Epithelial cell of proximal tubule (primary cell): ENCODE measurements at regions not wholly inside any gene's neighbourhood (a gene's known extent, or its start where the extent isn't known, plus 50 kb on each side); places are given as distances from the start of the nearest gene placed in this dataset.
"Not testable (repeated sequence)": the region's sequence is repeated elsewhere in the genome, so short reads cannot be mapped to it uniquely, and the experiment has no call there.

Experiments used
- DNase-seq: peaks from one replicate; pipeline ENCODE4 v3.0.0-alpha.2; 2011; ENCODE audit warnings: low read depth
- H3K4me3 ChIP-seq: 2 replicates; pipeline ENCODE4 v1.5.1; 2011; ENCODE audit warnings: low read depth, mild to moderate bottlenecking, low read length
- TF ChIP-seq, protein P1 (sequence below): conservative IDR thresholded peaks from 2 replicates; pipeline ENCODE4 v1.5.1; 2012; ENCODE audit warnings: low read depth, mild to moderate bottlenecking, low read length

DNA sequence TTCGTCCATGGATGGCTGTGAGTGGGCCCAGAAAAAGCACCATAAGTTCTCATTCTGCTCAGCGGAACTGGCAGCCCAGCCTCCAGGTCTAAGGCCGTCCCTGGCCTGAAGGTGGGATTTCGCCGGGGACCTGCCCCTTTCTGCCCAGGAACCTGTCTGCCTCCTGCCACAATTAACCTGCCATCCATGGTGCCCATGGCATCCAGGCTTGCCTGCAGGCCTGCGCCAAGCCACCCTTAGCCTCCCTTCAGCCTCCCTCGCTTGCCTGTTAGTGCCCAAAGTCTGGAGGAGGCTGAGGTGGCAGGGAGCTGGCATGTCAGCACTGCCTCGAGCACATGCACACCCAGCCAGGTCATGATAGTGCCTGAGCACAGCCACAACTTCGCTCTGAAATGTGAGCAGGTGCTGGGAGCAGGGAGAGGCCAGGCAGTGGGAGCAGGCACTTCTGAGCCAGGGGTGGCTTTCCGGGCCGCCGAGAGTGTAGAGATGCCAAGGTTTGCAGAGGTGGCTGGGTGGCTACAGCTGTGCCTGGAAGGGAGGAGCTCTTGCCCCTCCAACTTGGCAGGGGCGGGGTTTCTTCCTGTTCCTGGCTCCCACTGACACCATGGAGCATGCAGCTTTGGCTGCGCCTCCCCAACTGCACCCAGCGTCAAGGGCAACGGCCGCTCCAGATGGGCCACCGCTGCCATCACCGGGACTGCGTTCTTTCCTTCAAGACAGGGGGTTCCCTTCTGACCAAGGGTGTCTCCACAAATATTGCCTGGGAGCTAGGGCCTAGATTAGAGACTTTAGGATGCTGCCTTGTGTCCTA lies 648.9 kb upstream of the VRK2 start:
- TF ChIP-seq, protein P1, sequence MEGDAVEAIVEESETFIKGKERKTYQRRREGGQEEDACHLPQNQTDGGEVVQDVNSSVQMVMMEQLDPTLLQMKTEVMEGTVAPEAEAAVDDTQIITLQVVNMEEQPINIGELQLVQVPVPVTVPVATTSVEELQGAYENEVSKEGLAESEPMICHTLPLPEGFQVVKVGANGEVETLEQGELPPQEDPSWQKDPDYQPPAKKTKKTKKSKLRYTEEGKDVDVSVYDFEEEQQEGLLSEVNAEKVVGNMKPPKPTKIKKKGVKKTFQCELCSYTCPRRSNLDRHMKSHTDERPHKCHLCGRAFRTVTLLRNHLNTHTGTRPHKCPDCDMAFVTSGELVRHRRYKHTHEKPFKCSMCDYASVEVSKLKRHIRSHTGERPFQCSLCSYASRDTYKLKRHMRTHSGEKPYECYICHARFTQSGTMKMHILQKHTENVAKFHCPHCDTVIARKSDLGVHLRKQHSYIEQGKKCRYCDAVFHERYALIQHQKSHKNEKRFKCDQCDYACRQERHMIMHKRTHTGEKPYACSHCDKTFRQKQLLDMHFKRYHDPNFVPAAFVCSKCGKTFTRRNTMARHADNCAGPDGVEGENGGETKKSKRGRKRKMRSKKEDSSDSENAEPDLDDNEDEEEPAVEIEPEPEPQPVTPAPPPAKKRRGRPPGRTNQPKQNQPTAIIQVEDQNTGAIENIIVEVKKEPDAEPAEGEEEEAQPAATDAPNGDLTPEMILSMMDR, result no peak
- no peak overlapping the region for H3K4me3 ChIP-seq
- DNase-seq, result no peak

DNA sequence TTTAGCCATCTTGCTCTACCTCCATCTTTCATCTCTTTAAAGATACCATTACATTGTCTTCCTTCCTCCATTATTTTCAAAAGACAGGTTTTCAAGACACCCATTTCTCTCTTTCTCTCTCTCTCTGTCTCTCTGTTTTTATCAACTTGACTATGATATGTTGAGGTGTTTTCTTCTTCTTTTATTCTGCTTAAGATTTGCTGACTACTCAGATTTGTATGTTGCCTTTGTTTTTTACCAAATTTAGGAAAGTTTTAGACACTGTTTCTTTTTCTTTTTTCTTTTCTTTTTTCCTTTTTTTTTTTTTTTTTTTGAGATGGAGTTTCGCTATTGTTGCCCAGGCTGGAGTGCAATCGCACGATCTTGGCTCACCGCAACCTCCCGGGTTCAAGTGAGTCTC lies 647.5 kb upstream of the VRK2 start:
- H3K4me3 ChIP-seq, result no peak overlapping the region
- TF ChIP-seq, protein P1, result no peak
- DNase-seq, result no peak

DNA sequence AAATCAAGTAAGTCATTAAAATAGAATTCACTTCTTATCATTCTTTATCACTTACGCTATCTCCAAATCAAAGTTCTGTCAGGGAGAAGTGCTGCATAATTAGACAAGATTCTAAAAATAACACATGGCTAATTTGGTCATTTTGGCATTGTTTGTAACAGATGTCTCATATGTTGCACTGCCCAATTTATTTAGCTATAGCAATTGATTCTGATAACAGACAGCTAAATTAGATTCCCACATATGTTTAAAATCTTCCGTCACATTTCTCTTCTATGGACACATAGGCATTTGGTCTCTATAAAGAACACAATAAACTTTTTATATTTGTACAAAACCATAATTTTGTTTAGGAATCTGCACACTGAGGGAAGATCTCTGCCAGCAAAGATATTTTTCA lies 644.5 kb upstream of the VRK2 start:
- TF ChIP-seq, protein P1, result no peak
- H3K4me3 ChIP-seq, result no peak overlapping the region
- no peak for DNase-seq

DNA sequence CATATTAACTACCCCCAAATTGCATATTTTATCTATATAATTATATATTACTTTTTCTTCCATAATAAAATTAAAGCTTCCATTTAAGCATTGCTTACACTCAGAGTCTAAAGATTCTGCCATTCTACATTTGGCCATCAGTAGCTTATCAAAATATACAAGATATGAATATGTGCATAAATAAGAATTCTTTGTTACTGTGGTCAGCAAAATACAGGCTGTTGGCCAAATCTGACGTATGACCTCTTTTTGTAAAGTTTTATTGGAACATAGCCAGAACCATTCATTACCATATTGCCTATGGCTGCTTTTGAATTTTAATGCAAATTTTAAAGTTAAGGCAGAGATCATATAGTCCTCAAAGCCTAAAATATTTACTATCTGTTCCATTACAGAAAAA lies 643.9 kb upstream of the VRK2 start:
- DNase-seq, result no peak
- TF ChIP-seq, protein P1, result no peak

DNA sequence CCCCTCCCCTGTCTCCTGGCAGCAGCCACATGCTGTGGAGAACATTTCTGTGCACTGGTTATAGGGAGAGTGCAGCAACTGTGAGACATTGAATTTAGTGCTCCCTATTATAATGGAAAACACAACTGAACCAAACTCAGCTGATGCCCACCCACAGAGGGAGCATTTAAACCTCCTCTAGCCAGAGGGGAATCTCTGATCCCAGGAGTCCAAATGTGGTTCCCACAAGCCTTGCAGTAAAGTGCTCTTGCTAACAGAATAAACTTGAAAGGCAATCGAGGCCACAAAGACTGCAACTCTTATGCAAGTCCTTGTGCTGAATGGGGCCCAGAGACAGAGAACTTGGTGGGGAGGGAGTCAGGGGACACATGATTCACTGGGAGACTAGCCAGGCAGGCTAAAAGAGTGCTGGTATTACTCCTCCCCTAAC lies 638.8 kb upstream of the VRK2 start:
- TF ChIP-seq, protein P1, result no peak
- H3K4me3 ChIP-seq, result no peak overlapping the region
- no peak for DNase-seq

More for the DNA sequence above, 643.9 kb upstream of the VRK2 start:
- H3K4me3 ChIP-seq, result no peak overlapping the region

DNA sequence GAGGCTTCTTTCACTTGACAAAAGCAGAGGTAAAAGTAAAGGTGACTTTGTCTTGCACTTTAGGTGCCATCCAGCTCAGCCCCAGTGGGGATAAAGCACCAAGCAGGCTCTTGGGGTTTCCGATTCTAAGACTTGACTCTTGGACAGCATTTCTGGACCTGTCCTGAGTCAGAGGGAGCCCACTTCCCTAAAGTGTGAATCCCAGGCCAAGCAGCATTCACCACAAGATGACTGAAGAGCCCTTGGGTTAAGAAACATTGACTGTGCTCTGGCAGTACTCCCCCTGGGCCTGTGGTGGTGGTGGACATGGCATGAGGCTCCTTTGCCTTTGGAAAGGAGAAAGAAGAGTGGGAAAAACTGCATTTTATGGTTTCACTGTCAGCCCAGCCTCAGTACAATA lies 638.0 kb upstream of the VRK2 start:
- no peak for DNase-seq
- H3K4me3 ChIP-seq, result no peak overlapping the region
- TF ChIP-seq, protein P1, result no peak

DNA sequence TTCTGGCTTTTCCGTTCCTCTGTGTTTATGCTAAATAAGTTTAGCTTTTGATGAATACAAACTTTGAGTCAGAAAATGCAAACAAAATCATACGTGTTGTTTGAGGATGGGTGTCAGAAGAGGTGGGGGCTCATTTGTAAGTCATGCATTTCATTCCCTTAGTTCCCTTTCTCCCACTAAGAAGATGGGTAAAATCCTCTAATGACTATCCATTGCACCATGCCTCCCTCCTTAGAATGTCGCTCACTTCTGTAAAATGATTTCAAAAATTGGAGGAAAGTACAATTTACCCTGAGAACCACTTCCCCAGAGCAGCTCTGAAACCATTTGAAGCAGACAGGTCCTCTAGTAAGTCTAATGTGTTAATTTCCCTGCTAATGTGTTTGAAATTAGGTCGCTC lies 629.6 kb upstream of the VRK2 start:
- H3K4me3 ChIP-seq, result no peak overlapping the region
- TF ChIP-seq, protein P1, result no peak
- DNase-seq, result no peak

DNA sequence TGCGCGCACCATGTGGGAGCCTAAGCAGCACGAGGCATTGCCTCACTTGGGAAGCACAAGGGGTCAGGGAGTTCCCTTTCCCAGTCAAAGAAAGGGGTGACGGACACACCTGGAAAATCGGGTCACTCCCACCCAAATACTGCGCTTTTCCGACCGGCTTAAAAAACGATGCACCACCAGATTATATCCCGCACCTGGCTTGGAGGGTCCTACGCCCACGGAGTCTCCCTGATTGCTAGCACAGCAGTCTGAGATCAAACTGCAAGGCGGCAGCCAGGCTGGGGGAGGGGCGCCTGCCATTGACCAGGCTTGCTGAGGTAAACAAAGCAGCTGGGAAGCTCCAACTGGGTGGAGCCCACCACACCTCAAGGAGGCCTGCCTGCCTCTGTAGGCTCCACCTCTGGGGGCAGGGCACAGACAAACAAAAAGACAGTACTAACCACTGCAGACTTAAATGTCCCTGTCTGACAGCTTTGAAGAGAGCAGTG lies 627.7 kb upstream of the VRK2 start:
- not testable (repeated sequence) for DNase-seq, H3K4me3 ChIP-seq
